OCI-LY1 (cell line): ENCODE measurements at regions not wholly inside any gene's neighbourhood (a gene's known extent, or its start where the extent isn't known, plus 50 kb on each side); places are given as distances from the start of the nearest gene placed in this dataset.

Experiments
- H2AFZ ChIP-seq: fragments of 200-600 bp; sonication (generic), shearing (Covaris generic); 2 replicates; pipeline ENCODE4 v1.6.0; 2014; ENCODE audit warnings: antibody characterized with exemption, mild to moderate bottlenecking, low read length
- H3F3A ChIP-seq: fragments of 200-600 bp; sonication (generic), shearing (Covaris generic); 2 replicates; pipeline ENCODE4 v1.6.0; 2014; ENCODE audit warnings: mild to moderate bottlenecking, antibody characterized with exemption, low read length, moderate library complexity; ENCODE audit not compliant: insufficient read depth
- H3K27ac ChIP-seq: fragments of 200-600 bp; sonication (generic); 2 replicates; pipeline ENCODE4 v1.5.1; 2014; ENCODE audit warnings: low read length, mixed run types, mild to moderate bottlenecking, low read depth; ENCODE audit not compliant: poor library complexity, severe bottlenecking
- H3K27me3 ChIP-seq: fragments of 200-600 bp; sonication (generic); 2 replicates; pipeline ENCODE4 v1.6.0; 2014; ENCODE audit warnings: antibody characterized with exemption, mild to moderate bottlenecking, low read length, moderate library complexity; ENCODE audit not compliant: insufficient read depth
- H3K36me3 ChIP-seq: fragments of 200-600 bp; sonication (generic); 2 replicates; pipeline ENCODE4 v1.6.1; 2014; ENCODE audit warnings: mild to moderate bottlenecking, antibody characterized with exemption, low read length, moderate library complexity, mixed read lengths; ENCODE audit not compliant: insufficient read depth
- H3K4me1 ChIP-seq: fragments of 200-600 bp; sonication (generic); 2 replicates; pipeline ENCODE4 v1.5.1; 2014; ENCODE audit warnings: mild to moderate bottlenecking, low read length, moderate library complexity; ENCODE audit not compliant: insufficient read depth, severe bottlenecking
- H3K4me2 ChIP-seq: fragments of 200-600 bp; sonication (generic), shearing (Covaris generic); 2 replicates; pipeline ENCODE4 v1.6.1; 2014; ENCODE audit warnings: low read length
- H3K4me3 ChIP-seq: fragments of 200-600 bp; sonication (generic); 2 replicates; pipeline ENCODE4 v1.5.1; 2014; ENCODE audit warnings: low read length, low read depth, mild to moderate bottlenecking, mixed read lengths; ENCODE audit not compliant: poor library complexity, severe bottlenecking
- H3K79me2 ChIP-seq: fragments of 200-600 bp; shearing (Covaris generic); 2 replicates; pipeline ENCODE4 v1.6.1; 2016; ENCODE audit warnings: mixed run types, low read length, mixed read lengths; ENCODE audit not compliant: insufficient read depth
- H3K9ac ChIP-seq: fragments of 200-600 bp; sonication (generic), shearing (Covaris generic); 2 replicates; pipeline ENCODE4 v1.6.1; 2014; ENCODE audit warnings: mild to moderate bottlenecking, low read length, mixed read lengths
- H3K9me2 ChIP-seq: fragments of 200-600 bp; sonication (generic), shearing (Covaris generic); 2 replicates; pipeline ENCODE4 v1.6.1; 2014; ENCODE audit warnings: low read depth, mild to moderate bottlenecking, low read length, mixed read lengths
- H3K9me3 ChIP-seq: fragments of 200-600 bp; shearing (Covaris generic); 2 replicates; pipeline ENCODE4 v1.6.1; 2014; ENCODE audit warnings: low read length, mixed read lengths
- H4K20me1 ChIP-seq: fragments of 200-600 bp; sonication (generic), shearing (Covaris generic); 2 replicates; pipeline ENCODE4 v1.6.0; 2016; ENCODE audit warnings: mild to moderate bottlenecking, low read length; ENCODE audit not compliant: insufficient read depth
- CTCF ChIP-seq: fragments of 200-600 bp; sonication (generic), shearing (Covaris generic); IDR thresholded peaks from 2 replicates; pipeline ENCODE4 v1.5.1; 2017; ENCODE audit warnings: mild to moderate bottlenecking, antibody characterized with exemption, low read length, moderate library complexity, mixed read lengths
- EZH2 ChIP-seq: fragments of 200-600 bp; sonication (generic), shearing (Covaris generic); IDR thresholded peaks from 2 replicates; pipeline ENCODE4 v1.8.0; 2017; ENCODE audit warnings: borderline replicate concordance, mixed run types, mild to moderate bottlenecking, antibody characterized with exemption, low read length, moderate library complexity, mixed read lengths

GRCh38 chr5:118174671-118175070 lies 813.7 kb downstream of the DTWD2 start:
- Histone ChIP-seq H3K36me3 (no peaks in the 10 kb centered on the region), H3K9ac (no peak overlapping the region), H2AFZ (no peak overlapping the region), H3K9me2 (no peaks in the 10 kb centered on the region), H3K4me2 (no peak overlapping the region), H3K27me3 (no peaks in the 10 kb centered on the region), H3K27ac (no peak overlapping the region), H3K4me1 (no peaks in the 10 kb centered on the region), H3K4me3 (no peak overlapping the region), H4K20me1 (no peaks in the 10 kb centered on the region), H3K79me2 (no peaks in the 10 kb centered on the region), H3F3A (no peaks in the 10 kb centered on the region), H3K9me3 (no peaks in the 10 kb centered on the region)
- TF ChIP-seq EZH2, result no peak
- no peak for TF ChIP-seq CTCF

GRCh38 chr5:118173340-118173739 lies 815.0 kb downstream of the DTWD2 start:
- TF ChIP-seq CTCF, result no peak
- no peak for TF ChIP-seq EZH2
- no peak overlapping the region for H3K4me3 ChIP-seq
- no peak overlapping the region for H3K27ac ChIP-seq
- H3K9me2 ChIP-seq, result no peaks in the 10 kb centered on the region
- H4K20me1 ChIP-seq, result no peaks in the 10 kb centered on the region
- H3K36me3 ChIP-seq, result no peaks in the 10 kb centered on the region
- no peak overlapping the region for H2AFZ ChIP-seq
- H3K9ac ChIP-seq, result no peak overlapping the region
- no peaks in the 10 kb centered on the region for H3F3A ChIP-seq
- H3K79me2 ChIP-seq, result no peaks in the 10 kb centered on the region
- no peaks in the 10 kb centered on the region for H3K9me3 ChIP-seq
- H3K4me1 ChIP-seq, result no peaks in the 10 kb centered on the region
- H3K27me3 ChIP-seq, result no peaks in the 10 kb centered on the region
- no peak overlapping the region for H3K4me2 ChIP-seq

GRCh38 chr5:118165619-118166018 lies 822.7 kb downstream of the DTWD2 start:
- Histone ChIP-seq H2AFZ (no peak overlapping the region), H3K79me2 (no peaks in the 10 kb centered on the region), H3K9ac (no peak overlapping the region), H3K9me2 (no peaks in the 10 kb centered on the region), H3K27me3 (no peaks in the 10 kb centered on the region), H3K4me1 (no peaks in the 10 kb centered on the region), H3K27ac (no peak overlapping the region), H3K36me3 (no peaks in the 10 kb centered on the region), H3K4me2 (no peak overlapping the region), H3K9me3 (no peaks in the 10 kb centered on the region), H3F3A (no peaks in the 10 kb centered on the region), H3K4me3 (no peak overlapping the region), H4K20me1 (no peaks in the 10 kb centered on the region)
- no peak for TF ChIP-seq CTCF
- TF ChIP-seq EZH2, result no peak
